ENCODE measurements at regions not wholly inside any gene's neighbourhood (a gene's known extent, or its start where the extent isn't known, plus 50 kb on each side); places are given as distances from the start of the nearest gene placed in this dataset.

DNA sequence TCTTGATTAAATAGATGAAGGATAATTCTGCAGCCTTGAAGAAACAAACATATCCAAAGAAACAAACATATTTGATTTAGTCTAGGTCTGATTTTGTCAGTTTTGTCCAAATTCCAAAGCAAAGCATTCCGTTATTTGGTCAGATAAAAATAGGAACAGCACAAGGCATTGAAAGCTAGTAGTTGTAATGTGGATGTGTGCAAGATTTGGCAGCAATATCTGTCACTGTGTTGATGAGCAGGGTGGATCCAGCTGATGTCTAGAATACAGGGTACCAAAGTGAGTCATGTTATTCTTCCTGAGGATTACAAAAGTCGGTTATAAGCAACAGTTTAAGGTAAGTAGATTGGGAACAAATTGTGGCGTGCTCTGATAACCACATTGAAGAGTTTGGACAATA lies 69.3 kb upstream of the PLPPR1 start:
- DNase-seq (ENCODE audit: low spot score), result no peak
